ENCODE measurements at regions not wholly inside any gene's neighbourhood (a gene's known extent, or its start where the extent isn't known, plus 50 kb on each side); places are given as distances from the start of the nearest gene placed in this dataset.

DNA sequence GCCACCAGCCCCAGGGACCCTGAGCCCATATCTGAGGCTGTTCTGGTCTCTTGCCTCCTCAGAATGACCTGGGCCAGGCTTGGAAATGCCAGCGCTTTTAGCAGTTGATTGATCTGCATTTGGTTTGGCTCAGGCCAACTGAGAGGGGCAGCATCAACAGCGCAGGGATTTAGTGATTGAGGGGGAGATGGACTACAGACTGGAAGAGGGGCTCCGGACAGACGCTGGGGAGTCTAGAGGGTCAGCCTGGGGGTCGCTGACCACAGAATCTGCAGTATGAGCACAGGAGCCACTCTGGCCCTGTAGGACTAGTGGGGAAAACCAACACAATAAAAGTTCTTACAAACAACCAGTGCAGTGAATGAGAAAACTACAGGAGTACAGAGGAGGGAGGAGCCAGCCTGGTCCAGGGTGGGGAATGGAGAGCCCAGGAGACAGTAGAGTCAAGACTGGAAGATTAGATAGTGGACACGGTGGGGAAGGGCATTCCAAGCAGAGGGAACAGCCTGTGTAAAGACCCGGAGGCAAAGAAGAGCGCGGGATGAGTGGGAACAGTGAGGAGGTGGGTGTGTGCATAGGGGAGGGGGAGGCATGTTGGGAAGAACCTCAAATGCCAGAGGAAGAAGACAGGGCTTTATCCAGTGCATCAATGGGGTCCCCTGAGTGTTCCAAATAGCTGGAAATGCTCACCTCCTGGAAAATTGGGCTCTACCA, 128.9 kb downstream of the MRM1 start:
- no peak for DNase-seq

DNA sequence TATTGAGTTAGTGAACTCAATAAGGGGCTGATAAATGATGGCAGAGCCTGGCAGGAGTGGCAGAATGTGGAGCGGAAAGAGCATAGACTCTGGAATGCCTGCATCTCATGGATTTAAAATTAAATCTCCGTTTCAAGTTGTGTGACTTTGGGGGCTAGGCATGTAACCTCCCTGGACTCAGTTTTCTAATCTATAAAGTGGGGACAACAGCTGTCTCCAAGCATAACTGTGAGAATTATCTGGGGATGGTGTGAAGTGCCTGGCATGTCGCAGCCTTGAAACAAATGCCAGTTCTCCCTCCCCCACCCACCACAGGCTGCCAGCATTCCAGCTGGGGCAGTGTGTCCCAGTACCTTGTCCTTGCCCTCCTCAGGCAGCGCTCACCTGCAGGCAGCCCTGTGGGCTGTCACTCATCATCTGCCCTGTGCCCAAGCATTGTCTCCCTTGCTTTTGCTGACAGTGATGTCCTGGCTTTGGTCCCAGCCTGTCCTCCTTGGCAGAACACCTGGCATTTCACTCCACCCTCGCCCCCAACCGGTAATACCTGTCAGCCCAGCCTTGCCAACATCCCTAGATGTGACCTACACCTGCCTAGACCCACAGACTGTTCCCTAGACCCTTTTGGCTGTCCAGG, 129.6 kb downstream of the MRM1 start:
- DNase-seq, result no peak

DNA sequence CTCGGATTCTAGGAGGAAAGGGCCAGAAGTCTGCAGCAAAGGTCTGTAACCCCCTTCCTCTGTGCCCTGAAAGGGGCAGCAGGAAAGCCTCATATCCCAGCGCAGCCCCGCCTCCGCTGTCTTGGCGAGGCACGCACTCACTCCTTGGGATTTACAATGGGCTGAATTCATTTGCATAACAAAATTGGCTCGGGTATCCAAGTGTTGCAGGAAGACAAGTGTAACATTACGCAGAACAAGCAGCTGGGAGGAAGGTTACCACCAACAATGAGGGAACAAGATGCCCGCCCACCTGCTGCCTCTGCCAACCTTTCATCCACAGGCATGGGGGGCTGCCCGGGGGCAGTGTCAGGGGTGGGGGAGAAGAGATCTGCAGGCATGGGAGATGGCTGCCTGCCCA, 130.4 kb downstream of the MRM1 start:
- DNase-seq, result no peak

DNA sequence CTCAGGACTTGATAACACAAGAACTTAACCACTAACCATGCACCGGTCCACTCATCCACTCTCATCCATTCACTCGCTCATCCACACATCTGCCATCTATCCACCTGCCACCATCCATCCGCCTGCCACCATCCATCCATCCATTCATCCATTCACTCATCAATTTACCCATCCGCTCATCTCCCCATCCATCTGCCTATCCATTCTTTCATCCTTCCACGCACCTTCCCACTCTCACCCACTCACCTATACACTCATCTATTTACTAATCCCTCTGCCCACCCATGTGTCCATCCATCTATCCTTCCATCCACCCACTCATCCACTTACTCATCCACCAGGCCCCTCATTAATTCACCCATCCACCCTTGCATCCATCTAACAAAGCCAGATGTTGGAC, 131.0 kb downstream of the MRM1 start:
- no peak for DNase-seq

DNA sequence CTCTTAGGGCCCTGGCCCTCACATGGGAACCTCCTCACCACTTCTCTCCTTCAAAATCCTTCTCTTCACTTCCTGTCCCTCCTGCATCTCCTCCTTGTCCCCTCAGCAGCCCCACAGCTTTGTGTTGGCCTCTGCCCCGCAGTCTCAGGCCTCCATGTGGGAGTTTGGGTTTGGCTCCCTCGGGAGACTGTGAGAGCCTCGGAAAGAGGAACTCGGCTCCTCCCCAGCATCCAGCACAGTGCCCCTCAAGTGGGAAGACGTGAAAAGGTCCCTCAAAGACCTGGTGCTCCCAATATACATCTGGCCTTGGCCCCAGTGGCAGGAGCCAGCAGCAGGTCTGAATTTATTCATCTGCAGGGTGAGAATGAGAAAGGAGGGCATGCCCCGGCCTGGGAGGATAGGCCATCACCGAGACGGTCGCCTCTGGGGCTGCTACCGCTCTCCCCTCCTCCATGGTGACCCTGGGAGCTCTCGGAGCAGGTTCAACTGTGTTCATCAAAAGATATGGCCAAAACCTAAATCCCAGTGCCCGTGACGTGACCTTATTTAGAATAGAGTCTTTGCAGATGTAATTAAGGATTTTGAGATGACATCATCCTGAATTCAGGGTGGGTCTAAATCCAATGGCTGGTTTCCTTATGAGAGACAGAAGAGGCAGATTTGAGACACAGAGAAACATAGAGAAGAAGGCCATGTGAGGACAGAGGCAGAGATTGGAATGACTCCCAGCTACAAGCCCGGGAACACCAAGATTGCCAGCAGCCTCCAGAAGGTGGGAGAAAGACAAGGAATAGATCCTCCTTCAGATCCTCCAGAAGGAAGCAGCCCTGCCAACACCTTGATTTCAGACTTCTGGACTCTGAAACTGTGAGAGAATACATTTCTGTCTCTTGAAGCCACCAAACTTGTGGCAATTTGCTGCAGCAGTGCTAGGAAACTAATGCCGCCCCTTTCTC, 135.1 kb downstream of the MRM1 start:
- DNase-seq, result no peak

DNA sequence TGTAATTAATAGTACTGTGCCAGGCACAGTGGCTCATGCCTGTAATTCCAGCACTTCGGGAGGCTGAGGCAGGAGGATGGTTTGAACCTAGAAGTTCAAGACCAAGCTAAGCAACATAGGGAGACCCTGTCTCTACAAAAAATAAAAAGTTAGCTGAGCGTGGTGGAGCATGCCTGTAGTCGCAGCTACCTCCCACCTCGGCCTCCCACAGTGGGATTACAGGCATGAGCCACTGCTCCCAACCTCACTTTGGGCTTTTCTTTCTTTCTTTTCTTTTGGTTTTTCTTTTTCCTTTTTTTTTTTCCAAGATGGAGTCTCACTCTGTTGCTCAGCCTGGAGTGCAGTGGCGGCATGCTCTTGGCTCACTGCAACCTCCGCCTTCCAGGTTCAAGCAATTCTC, 137.8 kb downstream of the MRM1 start:
- DNase-seq, result no peak

DNA sequence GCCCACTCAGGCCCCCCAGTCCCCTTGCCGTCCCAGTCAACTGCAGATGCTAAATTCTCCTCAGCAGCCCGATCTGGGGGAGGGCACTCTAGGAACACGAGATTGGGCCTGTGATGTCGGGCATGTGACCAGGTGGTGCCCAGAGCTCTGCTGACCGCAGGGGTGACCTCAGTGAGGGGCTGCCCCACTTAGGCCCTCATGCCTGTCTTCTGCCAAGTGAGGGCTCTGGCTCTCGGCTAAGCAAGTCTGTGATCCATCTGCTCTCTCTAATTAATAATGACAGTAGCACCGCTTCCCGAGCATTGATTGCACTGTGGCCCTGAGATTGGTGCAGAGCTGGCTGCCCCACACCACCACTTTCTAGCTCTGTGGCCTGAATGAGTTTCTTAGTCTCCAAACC, 138.8 kb downstream of the MRM1 start:
- DNase-seq, result no peak

DNA sequence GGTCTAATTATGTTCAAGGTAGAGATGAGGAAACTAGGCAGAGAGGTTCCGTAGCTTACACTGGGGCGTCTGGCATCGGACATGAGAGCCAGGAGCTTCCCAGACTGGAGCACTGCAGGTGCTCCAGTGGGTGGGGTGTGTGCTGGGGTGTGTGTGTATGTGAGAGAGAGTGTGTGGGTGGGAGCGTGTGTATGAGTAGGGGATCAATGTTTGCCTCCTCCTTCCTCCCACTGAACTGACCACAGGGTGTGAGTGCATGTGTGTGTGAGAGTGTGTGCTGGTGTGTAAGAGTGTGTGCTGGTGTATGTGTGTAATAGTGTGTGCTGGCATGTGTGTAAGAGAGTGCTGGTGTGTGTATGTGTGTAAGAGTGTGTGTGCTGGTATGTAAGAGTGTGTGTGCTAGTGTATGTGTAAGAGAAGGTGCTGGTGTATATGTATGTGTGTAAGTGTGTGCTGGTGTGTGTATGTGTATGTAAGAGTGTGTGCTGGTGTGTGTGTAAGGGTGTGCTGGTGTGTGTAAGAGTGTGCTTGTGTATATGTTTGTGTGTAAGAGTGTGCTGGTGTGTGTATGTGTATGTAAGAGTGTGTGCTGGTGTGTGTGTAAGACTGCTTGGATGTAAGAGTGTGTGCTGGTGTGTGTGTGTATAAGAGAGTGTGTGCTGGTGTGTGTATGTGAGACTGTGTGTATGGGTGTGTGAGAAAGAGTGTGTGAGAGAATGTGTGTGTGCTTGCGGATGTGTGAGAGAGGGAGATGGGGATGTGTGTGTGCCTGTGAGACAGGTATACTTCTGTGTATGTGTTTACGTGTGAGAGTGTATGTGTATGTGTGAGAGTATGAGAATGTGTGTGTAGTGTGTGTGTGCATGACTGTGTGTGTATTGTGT, 139.9 kb downstream of the MRM1 start:
- DNase-seq, result no peak

DNA sequence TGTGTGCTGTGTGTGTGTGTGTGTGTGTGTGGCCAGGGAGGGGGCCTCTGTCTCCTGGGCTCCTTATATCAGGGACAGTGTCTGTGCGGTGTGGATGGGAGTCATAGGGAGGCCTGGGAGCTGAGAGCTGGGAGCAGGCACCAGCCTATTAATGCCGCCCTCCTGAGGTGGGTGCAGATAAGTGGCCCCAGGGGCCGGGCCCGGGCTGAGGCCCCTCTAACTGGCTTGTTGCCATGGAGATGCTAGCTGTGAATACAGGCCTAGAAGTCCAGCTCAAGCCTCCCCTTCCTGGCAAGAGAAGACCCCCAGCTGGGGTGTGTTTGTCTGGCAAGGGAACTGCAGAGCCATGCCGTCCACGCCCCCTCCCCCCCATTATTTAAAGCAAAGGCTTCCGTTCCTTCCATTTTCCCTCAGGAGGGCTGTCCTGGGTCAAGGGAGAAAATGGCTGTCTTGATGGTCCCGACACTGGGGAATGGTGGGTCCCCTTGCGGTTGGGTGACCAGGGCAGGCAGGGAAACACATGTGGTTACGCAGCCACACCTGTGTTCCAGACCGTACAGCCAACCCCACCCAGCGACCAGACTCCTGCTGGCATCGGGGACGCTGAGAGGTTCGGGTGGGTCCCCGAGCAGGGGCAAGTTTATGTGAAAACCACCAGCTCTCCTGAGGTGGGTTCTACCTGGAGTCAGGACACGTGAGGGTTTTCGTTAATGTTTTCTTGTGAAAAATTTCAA, 141.1 kb downstream of the MRM1 start:
- no peak for DNase-seq

DNA sequence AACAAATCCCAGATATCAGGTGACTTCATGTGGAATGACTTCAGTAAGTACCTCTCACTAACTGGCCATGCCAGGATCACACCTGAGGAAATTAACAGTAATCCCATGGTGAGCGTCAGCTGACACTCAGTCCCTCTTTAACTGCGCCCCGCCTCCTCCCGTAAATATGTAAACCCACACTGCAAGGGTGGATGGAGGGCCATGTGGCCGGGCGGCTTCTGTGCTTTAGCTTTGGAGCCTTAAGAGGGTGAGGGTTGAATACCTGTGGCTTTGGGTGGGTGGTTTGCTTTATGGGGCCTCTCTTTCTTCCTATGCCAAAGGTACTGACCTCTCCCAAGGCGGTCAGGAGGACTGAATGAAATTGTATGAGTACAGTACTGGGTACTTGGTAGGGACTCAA, 141.7 kb downstream of the MRM1 start:
- DNase-seq, result no peak

DNA sequence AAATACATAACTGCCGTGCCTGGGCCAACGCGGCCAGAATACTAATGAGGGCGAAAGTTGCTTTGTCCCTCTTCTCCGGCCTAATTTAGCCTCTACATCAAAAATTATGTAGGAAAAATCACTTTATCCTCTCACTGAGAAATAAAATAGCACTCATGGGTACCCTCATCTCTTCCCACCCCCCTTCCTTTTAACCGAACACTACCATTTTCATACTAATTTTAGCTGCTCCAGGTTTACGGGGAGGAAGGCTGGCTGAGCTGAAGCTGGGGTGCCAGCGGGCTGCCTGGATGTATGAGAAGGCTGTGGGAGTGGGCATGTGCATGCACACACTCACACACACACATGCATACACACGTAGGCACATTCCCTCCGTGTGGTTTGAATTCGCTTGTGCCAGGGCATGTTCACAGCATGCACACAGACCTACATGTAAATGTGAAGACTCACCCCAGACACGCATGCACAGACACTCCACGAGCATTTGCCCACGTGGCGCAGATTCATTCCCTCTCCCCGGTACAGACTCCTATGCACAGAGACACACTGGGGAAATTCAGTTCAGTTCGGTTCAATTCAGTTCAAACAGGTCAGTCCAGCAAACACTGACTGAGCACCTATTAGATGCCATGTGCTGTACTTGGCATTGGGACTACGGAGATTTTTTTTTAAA, 145.1 kb downstream of the MRM1 start:
- DNase-seq, result no peak

DNA sequence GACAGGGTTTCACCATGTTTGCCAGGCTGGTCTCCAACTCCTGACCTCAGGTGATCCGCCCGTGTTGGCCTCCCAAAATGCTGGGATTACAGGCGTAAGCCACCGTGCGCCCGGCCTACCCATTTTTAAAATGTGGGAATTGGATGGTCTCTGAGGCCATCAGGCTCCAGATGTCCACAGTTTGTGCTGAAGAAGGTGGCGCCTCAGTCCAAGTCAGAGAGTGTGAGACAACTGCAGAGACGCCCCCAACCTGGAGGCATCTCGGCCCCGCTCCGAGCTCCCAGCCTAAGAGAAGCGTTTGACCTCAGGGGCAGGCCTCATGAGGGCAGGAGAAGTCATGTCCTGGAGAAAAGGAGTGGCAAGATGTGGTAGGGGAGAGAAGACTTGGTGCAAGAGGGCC, 146.5 kb downstream of the MRM1 start:
- DNase-seq, result no peak

DNA sequence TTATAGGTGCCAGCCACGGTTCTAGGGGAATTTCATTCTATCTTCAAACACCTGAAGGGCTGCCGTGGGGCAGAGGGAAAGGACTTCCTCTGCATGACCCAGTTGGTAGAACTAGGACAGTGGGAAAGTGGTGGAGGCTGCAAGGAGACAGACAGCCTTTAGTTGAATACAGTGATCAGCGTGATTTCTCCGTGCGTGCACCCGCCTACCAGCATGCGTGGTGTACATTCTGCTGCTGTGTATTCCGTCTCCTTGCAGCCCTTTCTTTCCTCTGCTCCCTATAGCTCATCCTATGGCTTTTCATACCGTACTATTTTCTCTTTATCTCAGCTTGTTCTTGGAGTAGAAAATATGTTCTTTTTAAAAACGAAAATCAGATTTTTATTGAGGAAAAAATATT, 146.9 kb downstream of the MRM1 start:
- DNase-seq, result no peak

DNA sequence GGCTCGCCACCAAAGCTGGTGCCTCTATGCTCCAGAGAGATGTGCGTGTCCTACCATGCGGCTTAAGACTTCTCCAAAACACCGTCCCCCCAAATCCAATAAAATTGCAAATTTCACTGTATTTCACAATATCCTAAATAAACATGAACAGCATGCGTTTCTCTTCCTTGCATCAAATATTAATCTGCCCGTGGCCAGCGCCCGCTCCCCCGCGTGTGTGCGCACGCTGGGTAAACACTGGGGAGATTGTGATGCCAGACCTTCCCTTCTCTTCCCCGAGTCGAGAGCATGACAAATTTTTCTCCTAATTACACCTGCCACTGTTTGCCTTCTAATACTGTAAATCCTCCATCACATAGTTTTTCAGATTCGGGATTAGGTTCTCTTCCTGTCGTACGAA, 148.1 kb downstream of the MRM1 start:
- no peak for DNase-seq

DNA sequence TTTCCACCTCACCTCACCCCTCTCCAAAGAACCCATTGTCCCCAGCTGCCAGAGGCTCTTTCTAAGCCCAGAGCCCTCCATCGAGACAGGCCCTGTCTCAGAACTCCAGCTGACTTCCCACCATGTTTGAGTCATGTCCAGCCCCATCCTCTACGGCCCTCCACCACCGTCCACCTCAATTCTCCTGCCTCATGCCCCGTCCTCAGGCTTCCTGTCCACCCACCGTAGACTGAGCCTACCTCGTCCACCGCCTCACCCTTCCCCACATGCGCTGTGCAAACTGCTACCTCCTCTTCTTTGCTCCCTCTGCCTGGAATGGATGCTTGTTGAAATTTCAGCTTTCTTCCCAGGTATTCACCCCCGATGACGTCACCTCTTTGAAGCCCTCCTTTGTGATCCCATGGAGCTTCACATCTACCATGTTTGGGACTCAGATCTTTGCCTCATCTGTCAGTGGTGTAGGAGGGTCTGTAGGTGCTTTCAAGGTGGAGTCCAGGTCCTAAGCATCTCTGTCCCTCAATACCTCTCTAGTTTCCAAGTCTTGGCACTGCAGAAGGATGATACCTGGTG, 149.0 kb downstream of the MRM1 start:
- no peak for DNase-seq

DNA sequence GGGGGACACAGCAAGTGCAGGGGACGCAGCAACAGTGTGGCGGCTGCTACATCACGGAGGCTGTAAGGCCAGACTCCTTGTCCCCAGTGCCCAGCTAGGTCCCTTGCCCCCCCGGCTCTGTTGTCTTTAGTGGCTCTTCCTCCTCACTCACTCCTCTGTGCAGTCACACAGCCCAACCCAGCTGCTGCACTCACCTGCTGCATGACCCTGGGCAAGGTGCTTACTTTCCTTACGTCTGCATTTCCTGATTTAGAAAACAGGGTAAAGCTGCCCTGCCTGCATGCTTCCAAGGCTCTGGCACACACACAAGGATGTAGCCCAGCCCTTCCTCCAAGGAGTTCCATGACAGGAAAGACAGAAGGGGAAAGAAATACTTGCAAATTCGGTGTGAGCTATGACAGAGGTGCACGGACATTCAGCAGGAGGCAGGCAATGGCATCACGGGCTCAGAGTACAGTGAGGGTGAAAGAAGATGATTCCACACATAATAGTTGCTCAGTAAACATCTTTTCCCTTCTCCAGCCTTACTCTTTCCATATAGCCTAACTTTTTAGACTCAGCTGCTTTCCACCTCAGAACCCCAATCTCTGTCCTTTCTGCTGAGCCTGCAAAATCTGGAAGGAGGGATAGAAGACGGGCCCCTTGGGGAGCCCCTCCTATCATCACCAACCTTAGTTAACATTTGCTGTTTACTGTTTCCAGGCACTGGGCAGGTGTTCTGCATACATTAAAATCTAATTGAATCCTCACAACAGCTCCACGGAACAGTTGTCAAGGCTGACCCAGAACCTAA, 150.9 kb downstream of the MRM1 start:
- DNase-seq, result no peak

DNA sequence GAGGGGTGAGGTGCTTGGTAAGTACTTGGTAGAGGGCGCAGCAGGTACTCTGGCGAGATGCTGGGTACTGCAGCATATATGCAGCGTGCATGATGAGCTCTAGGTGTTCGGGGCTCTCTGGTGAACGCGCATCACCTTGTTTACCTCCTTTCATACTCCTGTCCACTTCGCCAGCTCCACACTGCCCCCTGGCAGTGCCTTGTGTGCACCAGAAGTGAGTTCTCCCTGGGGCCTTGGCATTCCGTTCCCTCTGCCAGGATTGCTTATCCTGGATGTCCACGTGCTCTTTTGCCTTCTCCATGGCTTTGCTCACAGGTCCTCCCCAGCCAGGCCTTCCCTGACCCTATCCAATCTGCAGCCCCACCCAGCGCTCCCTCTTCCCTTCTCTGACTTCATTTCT, 154.2 kb downstream of the MRM1 start:
- no peak for DNase-seq

DNA sequence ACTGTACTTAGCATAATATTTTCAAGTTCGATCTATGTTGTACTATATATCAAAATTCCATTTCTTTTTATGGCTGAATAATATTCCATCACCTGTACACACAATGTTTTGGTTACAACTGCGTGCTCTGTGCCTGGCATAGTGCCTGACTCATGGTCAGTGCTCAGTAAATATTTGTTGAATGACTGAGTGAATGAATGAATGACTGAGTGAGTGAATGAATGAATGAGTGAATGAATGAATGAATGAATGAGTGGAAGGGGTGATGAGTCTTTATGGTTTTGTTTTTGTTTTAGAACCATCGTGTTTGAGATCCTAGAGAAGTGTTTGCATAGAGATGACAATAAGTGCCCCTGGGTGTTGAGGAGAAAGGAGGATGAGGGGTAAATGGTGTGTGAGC, 155.3 kb downstream of the MRM1 start:
- DNase-seq, result no peak

DNA sequence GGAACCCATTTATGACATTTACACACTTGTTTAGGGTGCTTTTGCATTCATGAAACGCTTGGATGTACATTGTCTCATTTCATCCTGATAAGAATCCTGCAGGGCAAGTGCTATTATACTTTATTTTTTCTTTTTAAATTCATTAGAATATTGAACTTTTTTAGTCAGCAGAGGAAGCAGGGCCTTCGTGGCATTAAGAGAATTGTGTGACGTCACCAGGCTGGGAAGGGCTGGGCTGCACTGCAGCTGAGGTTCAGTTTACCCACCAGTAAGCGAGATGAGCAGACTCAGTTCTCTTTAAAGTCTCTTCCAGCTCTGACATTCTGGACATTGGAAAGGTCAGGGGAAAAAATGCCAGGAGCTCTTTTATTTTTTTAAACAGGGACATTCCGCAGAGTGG, 159.0 kb downstream of the MRM1 start:
- no peak for DNase-seq

DNA sequence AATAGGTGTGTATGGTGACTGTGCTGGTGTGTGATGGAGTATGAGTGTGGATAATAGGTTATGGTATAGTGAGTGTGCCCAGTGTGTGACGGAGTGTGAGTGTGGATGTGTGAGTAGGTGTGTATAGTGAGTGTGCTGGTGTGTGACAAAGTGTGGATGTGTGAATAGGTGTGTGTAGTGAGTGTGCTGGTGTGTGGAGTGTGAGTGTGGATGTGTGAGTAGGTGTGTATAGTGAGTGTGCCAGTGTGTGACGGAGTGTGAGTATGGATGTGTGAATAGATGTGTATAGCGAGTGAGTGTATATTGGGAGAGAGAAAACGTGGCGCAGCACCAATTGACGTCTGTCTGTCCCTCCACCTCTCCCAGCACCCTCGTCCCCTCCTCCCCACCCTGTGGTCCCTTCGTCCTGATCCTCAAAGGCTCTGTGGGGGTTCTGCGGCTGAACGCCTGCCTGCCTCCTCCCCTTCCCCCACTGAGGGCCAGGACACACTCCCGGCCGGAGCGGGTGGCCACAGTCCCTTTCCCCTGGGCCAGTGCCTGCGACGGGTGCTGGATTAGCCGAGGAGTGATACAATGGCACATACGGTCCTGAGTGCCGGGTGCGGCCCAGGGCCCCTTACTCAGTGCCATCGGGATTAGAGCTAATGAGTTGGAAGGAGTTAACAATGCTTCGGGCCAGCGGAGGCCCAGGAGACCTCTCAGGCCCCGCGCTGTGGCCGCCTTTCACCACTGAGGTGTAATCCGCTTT, 160.0 kb downstream of the MRM1 start:
- DNase-seq, result no peak
